GM23338 (cell line): ENCODE measurements at regions not wholly inside any gene's neighbourhood (a gene's known extent, or its start where the extent isn't known, plus 50 kb on each side); places are given as distances from the start of the nearest gene placed in this dataset.

ENCODE experiments used
- ATAC-seq: fragments of 200-7000 bp; cut with Tn5 transposase; 3 replicates; pipeline ENCODE4 v1.9.1; 2020
- DNase-seq: peaks from one replicate; pipeline ENCODE4 v3.0.0-alpha.2; 2015; ENCODE audit warnings: low spot score
- H2AFZ ChIP-seq: fragments of 200-600 bp; sonication (generic); 2 replicates; pipeline ENCODE4 v1.8.0; 2016; ENCODE audit warnings: antibody characterized with exemption, mild to moderate bottlenecking, moderate library complexity
- H3F3A ChIP-seq: fragments of 200-600 bp; sonication (generic); replicated peaks from 2 replicates; pipeline ENCODE4 v1.8.0; 2017; ENCODE audit warnings: antibody characterized with exemption, mixed run types, low read depth
- H3K27ac ChIP-seq: fragments of 200-600 bp; sonication (generic); 2 replicates; pipeline ENCODE4 v1.6.1; 2016; ENCODE audit warnings: low read depth
- H3K27me3 ChIP-seq: fragments of 200-600 bp; sonication (generic); 2 replicates; pipeline ENCODE4 v1.8.0; 2016; ENCODE audit warnings: mild to moderate bottlenecking, mixed run types, moderate library complexity; ENCODE audit not compliant: insufficient read depth
- H3K36me3 ChIP-seq: fragments of 200-600 bp; sonication (generic); 2 replicates; pipeline ENCODE4 v1.8.0; 2016; ENCODE audit warnings: mild to moderate bottlenecking; ENCODE audit not compliant: insufficient read depth
- H3K4me1 ChIP-seq: fragments of 200-600 bp; sonication (generic); 2 replicates; pipeline ENCODE4 v1.8.0; 2016; ENCODE audit warnings: mild to moderate bottlenecking, moderate library complexity; ENCODE audit not compliant: insufficient read depth
- H3K4me2 ChIP-seq: fragments of 200-600 bp; sonication (generic); 2 replicates; pipeline ENCODE4 v1.7.1; 2017; ENCODE audit warnings: mixed run types
- H3K4me3 ChIP-seq: fragments of 200-600 bp; sonication (generic); 2 replicates; pipeline ENCODE4 v1.6.1; 2016; ENCODE audit warnings: mixed run types
- H3K79me2 ChIP-seq: fragments of 200-600 bp; sonication (generic); replicated peaks from 2 replicates; pipeline ENCODE4 v1.8.0; 2017; ENCODE audit warnings: mild to moderate bottlenecking; ENCODE audit not compliant: insufficient read depth
- H3K9me2 ChIP-seq: fragments of 200-600 bp; sonication (generic); 2 replicates; pipeline ENCODE4 v1.8.0; 2017; ENCODE audit not compliant: insufficient read depth
- H4K20me1 ChIP-seq: fragments of 200-600 bp; sonication (generic); replicated peaks from 2 replicates; pipeline ENCODE4 v1.8.0; 2017; ENCODE audit warnings: mild to moderate bottlenecking; ENCODE audit not compliant: insufficient read depth
- H3K27ac Mint-ChIP-seq: 2 replicates; pipeline ENCODE4 v1.8.0; 2020; ENCODE audit warnings: inconsistent platforms, mild to moderate bottlenecking, moderate library complexity, mixed read lengths
- H3K27me3 Mint-ChIP-seq: 3 replicates; pipeline ENCODE4 v1.8.0; 2022; ENCODE audit warnings: low read depth, mild to moderate bottlenecking, moderate library complexity, mixed read lengths, inconsistent platforms; ENCODE audit not compliant: insufficient read depth, poor library complexity
- H3K36me3 Mint-ChIP-seq: 3 replicates; pipeline ENCODE4 v1.8.0; 2021; ENCODE audit warnings: low read depth, mild to moderate bottlenecking, inconsistent platforms, moderate library complexity, mixed read lengths
- H3K4me1 Mint-ChIP-seq: 3 replicates; pipeline ENCODE4 v1.8.0; 2020; ENCODE audit warnings: mild to moderate bottlenecking, inconsistent platforms, mixed read lengths
- H3K4me3 Mint-ChIP-seq: 3 replicates; pipeline ENCODE4 v1.8.0; 2021; ENCODE audit warnings: moderate library complexity, mild to moderate bottlenecking, inconsistent platforms, mixed read lengths
- H3K9me3 Mint-ChIP-seq: 3 replicates; pipeline ENCODE4 v1.8.0; 2020; ENCODE audit warnings: moderate library complexity, mild to moderate bottlenecking, inconsistent platforms, mixed read lengths
- CREB1 ChIP-seq: fragments of 250-450 bp; sonication (Bioruptor Pico); IDR thresholded peaks from 2 replicates; pipeline ENCODE4 v1.5.0; 2020; ENCODE audit warnings: low read depth, mild to moderate bottlenecking, moderate library complexity
- EZH2 ChIP-seq: fragments of 200-600 bp; sonication (generic); IDR thresholded peaks from one replicate; pipeline ENCODE4 v1.8.0; 2017; ENCODE audit warnings: antibody characterized with exemption, mild to moderate bottlenecking, low read depth; ENCODE audit not compliant: unreplicated experiment
- JUNB ChIP-seq: IDR thresholded peaks from one replicate; pipeline ENCODE4 v1.6.1; 2016; ENCODE audit warnings: antibody characterized with exemption; ENCODE audit not compliant: unreplicated experiment
- NANOG ChIP-seq: IDR thresholded peaks from 2 replicates; pipeline ENCODE4 v1.6.1; 2016; ENCODE audit warnings: antibody characterized with exemption, borderline replicate concordance
- POLR2AphosphoS5 ChIP-seq: IDR thresholded peaks from 2 replicates; pipeline ENCODE4 v1.6.1; 2016; ENCODE audit warnings: antibody characterized with exemption, low read depth
- STAT1 ChIP-seq: IDR thresholded peaks from one replicate; pipeline ENCODE4 v1.6.1; 2016; ENCODE audit warnings: antibody characterized with exemption; ENCODE audit not compliant: unreplicated experiment
- ZNF114 ChIP-seq: fragments of 250-450 bp; sonication (Bioruptor Pico); IDR thresholded peaks from 2 replicates; pipeline ENCODE4 v1.5.0; 2020; ENCODE audit warnings: mild to moderate bottlenecking, moderate library complexity
- TF ChIP-seq, protein P1 (sequence below): IDR thresholded peaks from 2 replicates; pipeline ENCODE4 v1.6.1; 2016; ENCODE audit warnings: antibody characterized with exemption
- TF ChIP-seq, protein P2 (sequence below): fragments of 250-450 bp; sonication (Bioruptor Pico); IDR thresholded peaks from 2 replicates; pipeline ENCODE4 v1.5.0; 2020; ENCODE audit warnings: mild to moderate bottlenecking, moderate library complexity

DNA sequence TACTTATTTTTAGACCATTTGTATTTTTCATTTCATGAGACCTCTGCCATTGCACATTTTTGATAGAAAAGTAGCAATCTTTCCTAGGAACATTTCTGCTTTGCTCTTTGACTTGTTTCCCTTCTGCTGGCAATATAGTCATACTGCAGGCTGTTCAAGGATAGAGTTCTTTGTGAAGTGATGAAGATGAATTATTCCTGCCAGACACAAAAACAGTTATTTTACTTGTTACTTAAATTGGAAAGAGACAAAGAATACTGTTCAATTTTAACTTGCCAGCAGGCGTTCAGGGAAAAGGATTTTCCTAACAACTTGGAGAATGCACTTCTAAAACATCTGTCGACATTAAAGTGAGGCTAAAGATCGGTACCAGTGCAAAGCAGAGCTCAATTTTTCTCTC, 251.7 kb upstream of the ACTBL2 start (continued):
- TF ChIP-seq ZNF114 (CRISPR knock-in tag) (no peak), JUNB (no peak), STAT1 (no peak), CREB1 (CRISPR knock-in tag) (no peak), NANOG (no peak)
- TF ChIP-seq, protein P1, sequence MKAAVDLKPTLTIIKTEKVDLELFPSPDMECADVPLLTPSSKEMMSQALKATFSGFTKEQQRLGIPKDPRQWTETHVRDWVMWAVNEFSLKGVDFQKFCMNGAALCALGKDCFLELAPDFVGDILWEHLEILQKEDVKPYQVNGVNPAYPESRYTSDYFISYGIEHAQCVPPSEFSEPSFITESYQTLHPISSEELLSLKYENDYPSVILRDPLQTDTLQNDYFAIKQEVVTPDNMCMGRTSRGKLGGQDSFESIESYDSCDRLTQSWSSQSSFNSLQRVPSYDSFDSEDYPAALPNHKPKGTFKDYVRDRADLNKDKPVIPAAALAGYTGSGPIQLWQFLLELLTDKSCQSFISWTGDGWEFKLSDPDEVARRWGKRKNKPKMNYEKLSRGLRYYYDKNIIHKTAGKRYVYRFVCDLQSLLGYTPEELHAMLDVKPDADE = no peak

DNA sequence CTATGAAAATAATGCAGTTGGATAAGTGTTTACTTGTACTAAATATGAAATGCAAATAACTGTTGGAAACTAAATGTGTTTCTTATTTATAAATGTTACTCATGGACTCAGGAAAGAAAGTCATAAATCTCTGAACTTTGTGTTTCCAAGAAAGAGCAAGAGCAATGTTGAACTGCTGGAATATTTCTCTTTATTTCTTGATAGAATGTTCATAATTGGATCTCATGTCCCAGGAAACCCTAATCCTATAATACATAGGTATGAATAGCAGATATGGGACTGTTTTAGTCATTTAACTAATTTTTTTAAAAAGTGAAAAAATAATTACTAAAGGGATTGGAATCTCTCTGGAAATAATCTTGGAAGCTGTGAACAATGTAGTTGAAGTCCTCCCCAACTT, 245.0 kb upstream of the ACTBL2 start:
- Histone ChIP-seq H3K79me2 (no peaks in the 10 kb centered on the region), H3K4me1 (no peaks in the 10 kb centered on the region), H3K9me2 (no peaks in the 10 kb centered on the region; the same call in 1 of the 2 replicates), H3F3A (no peaks in the 10 kb centered on the region), H3K4me3 (no peak overlapping the region), H2AFZ (no peak overlapping the region), H3K36me3 (no peaks in the 10 kb centered on the region), H3K27ac (no peak overlapping the region), H3K4me2 (no peak overlapping the region), H3K27me3 (no peaks in the 10 kb centered on the region), H4K20me1 (no peaks in the 10 kb centered on the region)
- no peak for TF ChIP-seq EZH2
- TF ChIP-seq JUNB = no peak
- TF ChIP-seq, protein P1 = no peak
- TF ChIP-seq POLR2AphosphoS5 = no peak
- Mint-ChIP-seq H3K36me3 (no peaks in the 10 kb centered on the region), H3K4me1 (peaks cover 3% of the 10 kb centered on the region; the same call in 1 of the 3 replicates), H3K9me3 (peaks cover 5% of the 10 kb centered on the region; the same call in 2 of the 3 replicates), H3K4me3 (no peak overlapping the region), H3K27ac (no peak overlapping the region), H3K27me3 (peaks cover 3% of the 10 kb centered on the region)
- no peak for ATAC-seq
- DNase-seq = no peak

DNA sequence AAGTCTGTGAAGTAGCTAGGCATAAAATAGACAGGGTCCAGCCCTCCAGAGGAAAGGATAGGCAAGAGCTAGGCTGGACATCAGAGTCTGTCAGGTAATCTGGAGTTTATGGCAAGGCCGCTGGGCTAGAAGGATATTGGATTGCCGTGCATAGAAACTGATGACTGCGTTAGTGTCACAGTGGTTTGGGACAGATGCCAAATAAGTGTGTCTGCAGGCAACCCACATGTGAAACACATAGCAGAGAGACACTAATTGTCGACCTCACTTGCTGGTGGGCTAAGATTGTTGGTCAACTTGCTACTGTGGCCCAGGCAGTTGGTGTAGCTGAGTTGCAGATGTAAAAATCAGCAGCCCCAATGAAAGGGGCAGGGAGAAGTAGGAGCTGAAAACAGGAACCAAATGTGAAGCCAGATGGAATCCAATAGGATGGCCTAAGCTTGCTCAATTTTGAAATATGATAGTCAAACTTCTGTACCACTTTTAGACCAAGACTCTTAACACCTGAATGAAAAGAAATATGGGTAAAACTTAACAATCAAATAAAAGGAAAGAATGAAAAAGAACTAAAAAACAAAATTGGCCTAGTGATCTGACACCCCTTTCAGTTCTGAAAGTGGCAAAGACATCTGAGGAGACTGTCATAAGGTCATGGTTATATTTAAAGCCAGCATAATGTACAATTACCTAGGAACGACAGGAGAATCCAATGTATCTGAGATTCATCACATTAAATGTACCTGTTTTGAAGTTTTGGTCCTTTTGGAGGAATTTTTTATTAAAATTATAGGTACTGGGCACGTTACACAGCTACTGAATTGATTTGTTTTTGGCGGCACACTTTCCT, 243.3 kb upstream of the ACTBL2 start:
- no peak overlapping the region for H3K4me3 ChIP-seq
- Mint-ChIP-seq H3K4me3 (no peak overlapping the region), H3K36me3 (no peaks in the 10 kb centered on the region; the same call in 2 of the 3 replicates), H3K9me3 (peaks cover 5% of the 10 kb centered on the region; the same call in 2 of the 3 replicates), H3K27ac (no peak overlapping the region), H3K4me1 (no peaks in the 10 kb centered on the region), H3K27me3 (peaks cover 3% of the 10 kb centered on the region)
- ATAC-seq (no peak), DNase-seq (no peak)
- H3K79me2 ChIP-seq = no peaks in the 10 kb centered on the region
- H3F3A ChIP-seq = no peaks in the 10 kb centered on the region
- H3K27ac ChIP-seq = no peak overlapping the region
- H2AFZ ChIP-seq = no peak overlapping the region; the same call in 1 of the 2 replicates
- H3K4me1 ChIP-seq = no peaks in the 10 kb centered on the region
- H3K27me3 ChIP-seq = no peaks in the 10 kb centered on the region
- no peaks in the 10 kb centered on the region for H4K20me1 ChIP-seq
- no peak overlapping the region for H3K4me2 ChIP-seq
- H3K36me3 ChIP-seq = no peaks in the 10 kb centered on the region
- no peaks in the 10 kb centered on the region; the same call in 1 of the 2 replicates for H3K9me2 ChIP-seq
- TF ChIP-seq NANOG (no peak), ZNF114 (CRISPR knock-in tag) (no peak)
- TF ChIP-seq, protein P2, sequence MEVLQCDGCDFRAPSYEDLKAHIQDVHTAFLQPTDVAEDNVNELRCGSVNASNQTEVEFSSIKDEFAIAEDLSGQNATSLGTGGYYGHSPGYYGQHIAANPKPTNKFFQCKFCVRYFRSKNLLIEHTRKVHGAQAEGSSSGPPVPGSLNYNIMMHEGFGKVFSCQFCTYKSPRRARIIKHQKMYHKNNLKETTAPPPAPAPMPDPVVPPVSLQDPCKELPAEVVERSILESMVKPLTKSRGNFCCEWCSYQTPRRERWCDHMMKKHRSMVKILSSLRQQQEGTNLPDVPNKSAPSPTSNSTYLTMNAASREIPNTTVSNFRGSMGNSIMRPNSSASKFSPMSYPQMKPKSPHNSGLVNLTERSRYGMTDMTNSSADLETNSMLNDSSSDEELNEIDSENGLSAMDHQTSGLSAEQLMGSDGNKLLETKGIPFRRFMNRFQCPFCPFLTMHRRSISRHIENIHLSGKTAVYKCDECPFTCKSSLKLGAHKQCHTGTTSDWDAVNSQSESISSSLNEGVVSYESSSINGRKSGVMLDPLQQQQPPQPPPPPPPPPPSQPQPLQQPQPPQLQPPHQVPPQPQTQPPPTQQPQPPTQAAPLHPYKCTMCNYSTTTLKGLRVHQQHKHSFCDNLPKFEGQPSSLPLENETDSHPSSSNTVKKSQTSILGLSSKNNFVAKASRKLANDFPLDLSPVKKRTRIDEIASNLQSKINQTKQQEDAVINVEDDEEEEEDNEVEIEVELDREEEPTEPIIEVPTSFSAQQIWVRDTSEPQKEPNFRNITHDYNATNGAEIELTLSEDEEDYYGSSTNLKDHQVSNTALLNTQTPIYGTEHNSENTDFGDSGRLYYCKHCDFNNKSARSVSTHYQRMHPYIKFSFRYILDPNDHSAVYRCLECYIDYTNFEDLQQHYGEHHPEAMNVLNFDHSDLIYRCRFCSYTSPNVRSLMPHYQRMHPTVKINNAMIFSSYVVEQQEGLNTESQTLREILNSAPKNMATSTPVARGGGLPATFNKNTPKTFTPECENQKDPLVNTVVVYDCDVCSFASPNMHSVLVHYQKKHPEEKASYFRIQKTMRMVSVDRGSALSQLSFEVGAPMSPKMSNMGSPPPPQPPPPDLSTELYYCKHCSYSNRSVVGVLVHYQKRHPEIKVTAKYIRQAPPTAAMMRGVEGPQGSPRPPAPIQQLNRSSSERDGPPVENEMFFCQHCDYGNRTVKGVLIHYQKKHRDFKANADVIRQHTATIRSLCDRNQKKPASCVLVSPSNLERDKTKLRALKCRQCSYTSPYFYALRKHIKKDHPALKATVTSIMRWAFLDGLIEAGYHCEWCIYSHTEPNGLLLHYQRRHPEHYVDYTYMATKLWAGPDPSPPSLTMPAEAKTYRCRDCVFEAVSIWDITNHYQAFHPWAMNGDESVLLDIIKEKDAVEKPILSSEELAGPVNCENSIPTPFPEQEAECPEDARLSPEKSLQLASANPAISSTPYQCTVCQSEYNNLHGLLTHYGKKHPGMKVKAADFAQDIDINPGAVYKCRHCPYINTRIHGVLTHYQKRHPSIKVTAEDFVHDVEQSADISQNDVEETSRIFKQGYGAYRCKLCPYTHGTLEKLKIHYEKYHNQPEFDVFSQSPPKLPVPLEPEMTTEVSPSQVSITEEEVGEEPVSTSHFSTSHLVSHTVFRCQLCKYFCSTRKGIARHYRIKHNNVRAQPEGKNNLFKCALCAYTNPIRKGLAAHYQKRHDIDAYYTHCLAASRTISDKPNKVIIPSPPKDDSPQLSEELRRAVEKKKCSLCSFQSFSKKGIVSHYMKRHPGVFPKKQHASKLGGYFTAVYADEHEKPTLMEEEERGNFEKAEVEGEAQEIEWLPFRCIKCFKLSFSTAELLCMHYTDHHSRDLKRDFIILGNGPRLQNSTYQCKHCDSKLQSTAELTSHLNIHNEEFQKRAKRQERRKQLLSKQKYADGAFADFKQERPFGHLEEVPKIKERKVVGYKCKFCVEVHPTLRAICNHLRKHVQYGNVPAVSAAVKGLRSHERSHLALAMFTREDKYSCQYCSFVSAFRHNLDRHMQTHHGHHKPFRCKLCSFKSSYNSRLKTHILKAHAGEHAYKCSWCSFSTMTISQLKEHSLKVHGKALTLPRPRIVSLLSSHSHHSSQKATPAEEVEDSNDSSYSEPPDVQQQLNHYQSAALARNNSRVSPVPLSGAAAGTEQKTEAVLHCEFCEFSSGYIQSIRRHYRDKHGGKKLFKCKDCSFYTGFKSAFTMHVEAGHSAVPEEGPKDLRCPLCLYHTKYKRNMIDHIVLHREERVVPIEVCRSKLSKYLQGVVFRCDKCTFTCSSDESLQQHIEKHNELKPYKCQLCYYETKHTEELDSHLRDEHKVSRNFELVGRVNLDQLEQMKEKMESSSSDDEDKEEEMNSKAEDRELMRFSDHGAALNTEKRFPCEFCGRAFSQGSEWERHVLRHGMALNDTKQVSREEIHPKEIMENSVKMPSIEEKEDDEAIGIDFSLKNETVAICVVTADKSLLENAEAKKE (CRISPR knock-in tag) = no peak
